CD4-positive, alpha-beta T cell (primary cell): ENCODE measurements at regions not wholly inside any gene's neighbourhood (a gene's known extent, or its start where the extent isn't known, plus 50 kb on each side); places are given as distances from the start of the nearest gene placed in this dataset.

Experiments used
- ATAC-seq: fragments of 200-7000 bp; cut with Tn5 transposase; one replicate; pipeline ENCODE4 v1.10.0; 2022; ENCODE audit warnings: mild to moderate bottlenecking; ENCODE audit not compliant: poor library complexity
- CTCF ChIA-PET: fragments of 350-600 bp; sonication (Branson Sonifier 250); formaldehyde crosslinking; loops from one replicate; lab custom pipeline; 2021; ENCODE audit warnings: antibody characterized with exemption, inconsistent platforms; lab: Charles Lee
- POLR2A ChIA-PET: fragments of 350-600 bp; sonication (Branson Sonifier 250); formaldehyde crosslinking; loops from one replicate; lab custom pipeline; 2021; ENCODE audit warnings: antibody characterized with exemption, inconsistent platforms; lab: Charles Lee
- DNase-seq, 14 experiments: peaks; one replicate each; pipeline ENCODE4 v3.0.0-alpha.2; 2013 to 2020; ENCODE audit warnings: mixed read lengths in 2 of 14
- H3K27ac ChIP-seq, 2 donors: one replicate each; pipeline versions ENCODE4 v1.5.1 to v1.7.0; 2013; ENCODE audit warnings: low read length in 2 of 2, low read depth in 1 of 2, mild to moderate bottlenecking in 1 of 2
- H3K27me3 ChIP-seq, 2 experiments: 1 replicate in 1 of 2; 2 replicates in 1 of 2; pipeline versions ENCODE4 v1.6.1 to v1.7.0; 2013; ENCODE audit warnings: low read length in 2 of 2, control low read depth in 1 of 2, mild to moderate bottlenecking in 1 of 2, moderate library complexity in 1 of 2; ENCODE audit not compliant: insufficient read depth in 2 of 2, control insufficient read depth in 1 of 2
- H3K36me3 ChIP-seq: one replicate; pipeline ENCODE4 v1.6.1; 2013; ENCODE audit warnings: low read length, control low read depth; ENCODE audit not compliant: insufficient read depth
- H3K4me1 ChIP-seq: one replicate; pipeline ENCODE4 v1.6.1; 2013; ENCODE audit warnings: low read length, control low read depth; ENCODE audit not compliant: insufficient read depth
- H3K4me3 ChIP-seq: one replicate; pipeline ENCODE4 v1.5.1; 2013; ENCODE audit warnings: mild to moderate bottlenecking, low read length, moderate library complexity
- H3K9me3 ChIP-seq, 2 experiments: 1 replicate in 1 of 2; 2 replicates in 1 of 2; pipeline versions ENCODE4 v1.6.1 to v1.7.0; 2013; ENCODE audit warnings: low read length in 2 of 2, mild to moderate bottlenecking in 2 of 2, control low read depth in 1 of 2, moderate library complexity in 1 of 2; ENCODE audit not compliant: control insufficient read depth in 1 of 2, insufficient read depth in 1 of 2
- H3K27ac Mint-ChIP-seq: one replicate; pipeline ENCODE4 v1.8.0; 2020; ENCODE audit warnings: mixed read lengths
- H3K27me3 Mint-ChIP-seq: one replicate; pipeline ENCODE4 v1.8.0; 2021; ENCODE audit warnings: mixed read lengths
- H3K36me3 Mint-ChIP-seq: one replicate; pipeline ENCODE4 v1.8.0; 2021; ENCODE audit warnings: low read depth, mixed read lengths
- H3K4me1 Mint-ChIP-seq: one replicate; pipeline ENCODE4 v1.8.0; 2021; ENCODE audit warnings: low read depth, mixed read lengths
- H3K4me3 Mint-ChIP-seq: one replicate; pipeline ENCODE4 v1.8.0; 2020; ENCODE audit warnings: mild to moderate bottlenecking, mixed read lengths
- H3K9me3 Mint-ChIP-seq: one replicate; pipeline ENCODE4 v1.8.0; 2020; ENCODE audit warnings: mixed read lengths
- CTCF ChIP-seq: fragments of 200-600 bp; IDR thresholded peaks from one replicate; pipeline ENCODE4 v1.8.0; 2022; ENCODE audit warnings: antibody characterized with exemption, mild to moderate bottlenecking
- intact Hi-C, 2 experiments: fragments of 100-400 bp; cut with DNase I in 1 of 2; cut with micrococcal nuclease in 1 of 2; formaldehyde crosslinking; loops; one replicate each; pipeline versions ENCODE4 v1.15.1 to v1.9.0; 2023 to 2025; cut with DNase I, micrococcal nuclease

- H3K4me1 ChIP-seq, result no peaks in the 10 kb centered on the region
- Mint-ChIP-seq H3K4me1 (no peaks in the 10 kb centered on the region), H3K36me3 (no peaks in the 10 kb centered on the region), H3K9me3 (peaks cover 3% of the 10 kb centered on the region), H3K27ac (no peak overlapping the region), H3K27me3 (no peaks in the 10 kb centered on the region), H3K4me3 (no peak overlapping the region)
- no peak for TF ChIP-seq CTCF
- no peak overlapping the region for H3K27ac ChIP-seq
- peaks cover 0 to 4% of the 10 kb centered on the region in 2 experiments for H3K9me3 ChIP-seq
- intact Hi-C loops, result no loop called here
- POLR2A ChIA-PET, result no interaction called here
- no peak for DNase-seq
- ATAC-seq, result no peak
- no peak overlapping the region for H3K4me3 ChIP-seq
- H3K36me3 ChIP-seq, result no peaks in the 10 kb centered on the region
- CTCF ChIA-PET, result no interaction called here
- H3K27me3 ChIP-seq, result no peaks in the 10 kb centered on the region
Measured at GRCh38 chr12:127779301-127780045, 487.5 kb upstream of the TMEM132C start.

GRCh38 chr12:127780881-127781280 lies 486.1 kb upstream of the TMEM132C start:
- Mint-ChIP-seq H3K4me1 (no peaks in the 10 kb centered on the region), H3K36me3 (no peaks in the 10 kb centered on the region), H3K27me3 (no peaks in the 10 kb centered on the region), H3K27ac (no peak overlapping the region), H3K4me3 (no peak overlapping the region), H3K9me3 (peaks cover 3% of the 10 kb centered on the region)
- Histone ChIP-seq H3K9me3 (peaks cover 0 to 5% of the 10 kb centered on the region in 2 experiments), H3K4me1 (no peaks in the 10 kb centered on the region), H3K27me3 (no peaks in the 10 kb centered on the region), H3K4me3 (no peak overlapping the region), H3K36me3 (no peaks in the 10 kb centered on the region), H3K27ac (no peak overlapping the region)
- DNase-seq, result no peak
- intact Hi-C loops, result no loop called here
- no peak for ATAC-seq
- ChIA-PET POLR2A (no interaction called here), CTCF (no interaction called here)
- no peak for TF ChIP-seq CTCF

- CTCF ChIA-PET, result no interaction called here
- Histone ChIP-seq H3K9me3 (peaks cover 0 to 6% of the 10 kb centered on the region in 2 experiments), H3K27me3 (no peaks in the 10 kb centered on the region), H3K36me3 (no peaks in the 10 kb centered on the region), H3K27ac (no peak overlapping the region), H3K4me3 (no peak overlapping the region), H3K4me1 (no peaks in the 10 kb centered on the region)
- Mint-ChIP-seq H3K27ac (no peak overlapping the region), H3K36me3 (no peaks in the 10 kb centered on the region), H3K9me3 (peaks cover 3% of the 10 kb centered on the region), H3K27me3 (no peaks in the 10 kb centered on the region), H3K4me3 (no peak overlapping the region), H3K4me1 (no peaks in the 10 kb centered on the region)
- intact Hi-C loops, result no loop called here
- no peak for ATAC-seq
- TF ChIP-seq CTCF, result no peak
- POLR2A ChIA-PET, result no interaction called here
- no peak for DNase-seq
Measured at GRCh38 chr12:127781336-127781735, 485.6 kb upstream of the TMEM132C start.
